A673 (cell line): ENCODE measurements at regions not wholly inside any gene's neighbourhood (a gene's known extent, or its start where the extent isn't known, plus 50 kb on each side); places are given as distances from the start of the nearest gene placed in this dataset.

Experiments
- EZH2 ChIP-seq: fragments of 200-600 bp; sonication (generic); IDR thresholded peaks from 2 replicates; pipeline ENCODE4 v1.6.1; 2017; ENCODE audit warnings: borderline replicate concordance, low read depth, mild to moderate bottlenecking, mixed read lengths, antibody characterized with exemption, low read length; ENCODE audit not compliant: poor library complexity, severe bottlenecking
- TF ChIP-seq, protein P1 (sequence below): fragments of 300-800, 200-600 bp; sonication (generic); conservative IDR thresholded peaks from 2 replicates; pipeline ENCODE4 v1.5.1; 2017; ENCODE audit warnings: low read depth, mild to moderate bottlenecking, antibody characterized with exemption, low read length, moderate library complexity, mixed read lengths

DNA sequence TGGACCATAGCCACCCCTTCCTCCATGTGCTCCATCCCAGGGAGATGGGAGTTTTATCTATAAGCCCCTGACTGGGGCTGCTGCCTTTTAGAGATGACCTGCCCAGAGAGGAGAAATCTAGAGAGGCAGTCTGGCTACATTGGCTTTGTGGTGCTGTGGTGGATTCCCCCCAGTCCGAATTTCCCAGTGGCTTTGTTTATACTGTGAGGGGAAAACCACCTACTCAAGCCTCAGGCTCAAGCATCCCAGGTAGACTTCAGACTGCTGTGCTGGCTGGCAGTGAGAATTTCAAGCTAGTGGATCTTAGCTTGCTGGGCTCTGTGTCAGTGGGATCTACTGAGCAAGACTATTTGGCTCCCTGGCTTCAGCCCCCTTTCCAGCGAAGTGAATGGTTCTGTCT is 1195.7 kb upstream of the PCDH20 start:
- TF ChIP-seq, protein P1, sequence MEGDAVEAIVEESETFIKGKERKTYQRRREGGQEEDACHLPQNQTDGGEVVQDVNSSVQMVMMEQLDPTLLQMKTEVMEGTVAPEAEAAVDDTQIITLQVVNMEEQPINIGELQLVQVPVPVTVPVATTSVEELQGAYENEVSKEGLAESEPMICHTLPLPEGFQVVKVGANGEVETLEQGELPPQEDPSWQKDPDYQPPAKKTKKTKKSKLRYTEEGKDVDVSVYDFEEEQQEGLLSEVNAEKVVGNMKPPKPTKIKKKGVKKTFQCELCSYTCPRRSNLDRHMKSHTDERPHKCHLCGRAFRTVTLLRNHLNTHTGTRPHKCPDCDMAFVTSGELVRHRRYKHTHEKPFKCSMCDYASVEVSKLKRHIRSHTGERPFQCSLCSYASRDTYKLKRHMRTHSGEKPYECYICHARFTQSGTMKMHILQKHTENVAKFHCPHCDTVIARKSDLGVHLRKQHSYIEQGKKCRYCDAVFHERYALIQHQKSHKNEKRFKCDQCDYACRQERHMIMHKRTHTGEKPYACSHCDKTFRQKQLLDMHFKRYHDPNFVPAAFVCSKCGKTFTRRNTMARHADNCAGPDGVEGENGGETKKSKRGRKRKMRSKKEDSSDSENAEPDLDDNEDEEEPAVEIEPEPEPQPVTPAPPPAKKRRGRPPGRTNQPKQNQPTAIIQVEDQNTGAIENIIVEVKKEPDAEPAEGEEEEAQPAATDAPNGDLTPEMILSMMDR, result no peak
- no peak for TF ChIP-seq EZH2
